GM12864 (cell line): ENCODE measurements at regions not wholly inside any gene's neighbourhood (a gene's known extent, or its start where the extent isn't known, plus 50 kb on each side); places are given as distances from the start of the nearest gene placed in this dataset.
"Not testable (repeated sequence)": the region's sequence is repeated elsewhere in the genome, so short reads cannot be mapped to it uniquely, and the experiment has no call there.

ENCODE experiments used
- DNase-seq: peaks from one replicate; pipeline ENCODE4 v3.0.0-alpha.2; 2011; ENCODE audit warnings: low read depth
- H3K4me3 ChIP-seq: 2 replicates; pipeline ENCODE4 v1.5.1; 2011; ENCODE audit warnings: mild to moderate bottlenecking, low read depth, low read length, control low read depth
- TF ChIP-seq, protein P1 (sequence below): IDR thresholded peaks from 2 replicates; pipeline ENCODE4 v1.5.1; 2011; ENCODE audit warnings: low read depth, mild to moderate bottlenecking, moderate library complexity, low read length, control low read depth, inconsistent platforms; ENCODE audit errors: missing control alignments

GRCh38 chr20:22848364-22848763 lies 186.7 kb upstream of the SSTR4 start:
- DNase-seq, result no peak
- TF ChIP-seq, protein P1, sequence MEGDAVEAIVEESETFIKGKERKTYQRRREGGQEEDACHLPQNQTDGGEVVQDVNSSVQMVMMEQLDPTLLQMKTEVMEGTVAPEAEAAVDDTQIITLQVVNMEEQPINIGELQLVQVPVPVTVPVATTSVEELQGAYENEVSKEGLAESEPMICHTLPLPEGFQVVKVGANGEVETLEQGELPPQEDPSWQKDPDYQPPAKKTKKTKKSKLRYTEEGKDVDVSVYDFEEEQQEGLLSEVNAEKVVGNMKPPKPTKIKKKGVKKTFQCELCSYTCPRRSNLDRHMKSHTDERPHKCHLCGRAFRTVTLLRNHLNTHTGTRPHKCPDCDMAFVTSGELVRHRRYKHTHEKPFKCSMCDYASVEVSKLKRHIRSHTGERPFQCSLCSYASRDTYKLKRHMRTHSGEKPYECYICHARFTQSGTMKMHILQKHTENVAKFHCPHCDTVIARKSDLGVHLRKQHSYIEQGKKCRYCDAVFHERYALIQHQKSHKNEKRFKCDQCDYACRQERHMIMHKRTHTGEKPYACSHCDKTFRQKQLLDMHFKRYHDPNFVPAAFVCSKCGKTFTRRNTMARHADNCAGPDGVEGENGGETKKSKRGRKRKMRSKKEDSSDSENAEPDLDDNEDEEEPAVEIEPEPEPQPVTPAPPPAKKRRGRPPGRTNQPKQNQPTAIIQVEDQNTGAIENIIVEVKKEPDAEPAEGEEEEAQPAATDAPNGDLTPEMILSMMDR, result no peak
- H3K4me3 ChIP-seq, result no peak overlapping the region

- not testable (repeated sequence) for DNase-seq
- TF ChIP-seq, protein P1, result peak; percentile 76
Measured at GRCh38 chr20:22851679-22852346, 183.3 kb upstream of the SSTR4 start.

DNA sequence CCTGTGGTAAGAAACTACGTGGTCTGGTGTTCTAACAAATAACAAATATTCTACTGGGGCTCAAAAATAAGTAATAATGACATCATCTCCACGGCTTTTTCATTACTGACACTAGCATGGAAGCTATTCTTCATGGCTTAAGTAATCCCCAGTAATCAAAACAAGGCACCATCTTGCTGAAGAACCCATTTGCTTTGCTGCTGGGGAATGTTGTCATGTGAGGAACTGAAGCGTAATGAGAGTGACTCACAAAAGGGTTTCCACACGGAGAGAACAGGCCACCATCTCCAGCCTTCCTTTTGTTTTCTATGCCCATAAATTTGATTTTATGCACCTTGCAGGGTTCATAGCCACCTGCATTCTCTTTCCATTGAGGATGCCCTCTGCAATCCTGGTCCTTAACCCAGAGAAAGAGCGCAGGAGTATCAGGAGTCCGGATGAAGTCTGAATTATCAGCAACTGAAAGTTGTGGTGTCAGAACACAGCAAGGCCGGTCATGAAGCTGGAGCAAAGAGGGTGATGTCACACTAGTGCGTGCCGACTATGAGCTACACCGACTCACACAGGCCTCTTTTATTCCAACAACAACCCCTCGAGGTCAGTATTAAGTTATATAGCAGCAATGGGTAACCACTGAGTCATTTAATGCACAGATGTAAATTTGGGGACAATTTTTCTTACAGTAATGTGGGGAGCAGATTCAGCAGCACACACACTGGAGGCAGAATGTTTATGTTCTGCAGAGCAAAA lies 173.7 kb upstream of the SSTR4 start:
- TF ChIP-seq, protein P1, result no peak
- DNase-seq, result no peak
- H3K4me3 ChIP-seq, result no peak overlapping the region

More at GRCh38 chr20:22851679-22852346, 183.3 kb upstream of the SSTR4 start:
- not testable (repeated sequence) for H3K4me3 ChIP-seq

DNA sequence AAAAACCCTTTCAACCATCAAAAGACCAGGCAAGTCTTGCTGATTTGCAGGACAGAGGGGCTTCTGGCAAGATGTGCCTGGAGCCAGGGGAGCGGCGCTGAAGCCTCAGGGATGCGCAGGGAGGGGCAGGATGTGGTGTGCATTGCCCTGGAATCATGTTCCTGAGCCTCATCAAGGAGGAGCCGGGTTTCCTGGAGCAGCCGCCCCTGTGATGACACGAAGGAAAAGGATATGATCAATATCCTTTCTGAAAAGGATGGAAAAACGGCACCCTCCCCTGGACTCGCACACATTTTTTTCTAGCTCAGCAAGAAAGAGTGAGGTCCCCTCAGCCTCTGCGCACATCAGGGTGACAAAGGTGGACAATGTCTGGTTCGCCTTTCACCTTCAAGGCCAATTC lies 173.1 kb upstream of the SSTR4 start:
- no peak overlapping the region for H3K4me3 ChIP-seq
- TF ChIP-seq, protein P1, result no peak
- no peak for DNase-seq

DNA sequence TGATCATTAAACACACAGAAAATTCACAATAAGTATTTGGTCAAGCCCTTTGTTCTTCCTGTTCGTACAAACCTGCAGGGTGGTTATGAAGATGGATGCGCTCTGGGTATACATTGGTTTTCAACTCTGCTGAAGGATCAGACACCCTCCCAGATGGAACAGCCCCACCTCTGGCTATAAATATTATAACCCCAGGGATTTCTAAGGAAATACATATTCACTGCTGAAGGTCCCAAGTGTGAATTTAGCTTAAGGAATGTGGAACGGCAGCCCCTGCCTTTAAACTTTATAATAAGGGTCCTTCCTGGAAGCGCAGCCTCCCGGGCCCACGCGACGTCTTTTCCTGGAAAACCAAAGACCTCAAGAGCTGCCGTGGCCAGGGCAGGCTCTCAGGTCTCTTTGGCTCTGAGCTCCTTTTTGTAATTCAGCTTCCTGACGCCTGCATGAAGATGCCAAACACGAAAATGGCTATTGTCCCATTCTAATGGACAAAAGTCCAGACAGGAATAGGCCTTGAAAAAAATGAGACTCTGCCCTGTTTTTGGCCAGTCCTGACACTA lies 172.4 kb upstream of the SSTR4 start:
- no peak for DNase-seq
- H3K4me3 ChIP-seq, result no peak overlapping the region
- TF ChIP-seq, protein P1, result no peak

GRCh38 chr20:22863826-22864225 lies 171.3 kb upstream of the SSTR4 start:
- H3K4me3 ChIP-seq, result no peak overlapping the region
- TF ChIP-seq, protein P1, result no peak
- DNase-seq, result no peak
